Loucy (cell line): ENCODE measurements at regions not wholly inside any gene's neighbourhood (a gene's known extent, or its start where the extent isn't known, plus 50 kb on each side); places are given as distances from the start of the nearest gene placed in this dataset.

Experiments used
- CTCF ChIP-seq: fragments of 200-600 bp; sonication (generic); conservative IDR thresholded peaks from 2 replicates; pipeline ENCODE4 v1.5.1; 2014; ENCODE audit warnings: mild to moderate bottlenecking, antibody characterized with exemption, low read length
- EZH2phosphoT487 ChIP-seq: fragments of 200-600 bp; IDR thresholded peaks from 2 replicates; pipeline ENCODE4 v1.6.1; 2018; ENCODE audit warnings: antibody characterized with exemption, mild to moderate bottlenecking, moderate library complexity, borderline replicate concordance

DNA sequence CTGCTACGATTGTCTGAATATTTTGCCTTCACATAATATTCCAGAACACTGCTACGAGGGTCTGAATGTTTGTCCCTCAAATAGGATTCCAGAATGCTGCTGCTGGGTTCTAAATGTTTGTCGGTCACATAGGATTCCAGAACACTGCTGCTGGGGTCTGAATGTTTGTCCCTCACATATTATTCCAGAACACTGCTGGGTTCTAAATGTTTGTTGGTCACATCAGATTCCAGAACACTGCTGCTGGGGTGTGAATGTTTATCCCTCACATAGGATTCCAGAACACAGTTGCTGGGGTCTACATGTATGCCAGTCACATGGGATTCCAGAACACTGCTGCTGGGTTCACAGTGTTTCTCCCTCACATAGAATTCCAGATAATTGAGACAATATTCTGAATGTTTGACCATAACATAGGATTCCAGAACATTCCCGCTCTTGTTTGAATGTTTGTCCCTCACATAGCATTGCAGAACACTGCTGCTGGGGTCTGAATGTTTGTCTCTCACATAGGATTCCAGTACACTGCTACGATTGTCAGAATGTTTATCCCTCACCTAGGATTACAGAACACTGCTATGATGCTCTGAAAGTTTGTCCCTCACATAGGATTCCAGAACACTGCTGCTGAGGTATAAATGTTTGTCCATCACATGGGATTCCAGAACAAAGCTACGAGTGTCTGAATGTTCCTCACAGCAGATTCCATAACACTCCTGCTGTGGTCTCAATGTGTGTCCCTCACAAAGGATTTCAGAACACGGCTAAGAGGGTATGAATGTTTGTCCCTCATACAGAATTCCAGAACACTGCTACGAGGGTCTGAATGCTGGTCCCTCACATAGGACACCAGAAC, 201.8 kb downstream of the FOXD4L6 start:
- TF ChIP-seq CTCF (no peak), EZH2phosphoT487 (no peak)
